HCT116 (cell line): ENCODE measurements at regions not wholly inside any gene's neighbourhood (a gene's known extent, or its start where the extent isn't known, plus 50 kb on each side); places are given as distances from the start of the nearest gene placed in this dataset.

Experiments used
- ATAC-seq: fragments of 200-7000 bp; cut with Tn5 transposase; 2 replicates; pipeline ENCODE4 v1.9.1; 2020; ENCODE audit warnings: mild to moderate bottlenecking, moderate library complexity
- BruUV-seq: library from RNA; stranded (reverse); fragments of 400-500 nt; replicated peaks from 2 replicates; lab custom pipeline; 2021; lab: Mats Ljungman, UMichigan
- CTCF ChIA-PET: fragments of 300-600 bp; sonication (Branson Sonifier 250); formaldehyde crosslinking; loops from one replicate; lab custom pipeline; 2021; ENCODE audit warnings: antibody characterized with exemption; lab: Charles Lee
- POLR2A ChIA-PET: fragments of 300-600, 350-600 bp; sonication (Branson Sonifier 250); formaldehyde crosslinking; loops from one replicate; lab custom pipeline; 2021; ENCODE audit warnings: antibody characterized with exemption; lab: Charles Lee
- RAD21 ChIA-PET, 2 experiments: fragments of 300-600 bp; sonication (Branson Sonifier 250); formaldehyde crosslinking; loops; one replicate each; lab custom pipeline; 2023; ENCODE audit warnings: low total read pairs in 2 of 2; ENCODE audit not compliant: uncharacterized antibody in 2 of 2, unreplicated experiment in 2 of 2, low non-redundant PET in 1 of 2; lab: Charles Lee
- DNase-seq: peaks from one replicate; pipeline ENCODE4 v3.0.0-alpha.2; 2010; ENCODE audit warnings: low read depth, low spot score
- H2AFZ ChIP-seq: fragments of 200-600 bp; shearing (Covaris generic), sonication (generic); 2 replicates; pipeline ENCODE4 v1.6.1; 2017; ENCODE audit warnings: low read depth, mixed run types, mixed read lengths, antibody characterized with exemption, low read length; ENCODE audit not compliant: poor library complexity, severe bottlenecking
- H3K27ac ChIP-seq: 2 replicates; pipeline ENCODE4 v1.5.1; 2012; ENCODE audit warnings: low read depth, low read length
- H3K27me3 ChIP-seq: fragments of 200-600 bp; sonication (generic); 2 replicates; pipeline ENCODE4 v1.6.1; 2016; ENCODE audit warnings: mixed run types, low read length, mixed read lengths; ENCODE audit not compliant: insufficient read depth
- H3K36me3 ChIP-seq, 2 experiments: fragments of 200-500 bp in 1 of 2; fragments of 200-600 bp in 1 of 2; sonication (Bioruptor generic) in 1 of 2; sonication (generic) in 1 of 2; 2 replicates each; pipeline versions ENCODE4 v1.5.1 to v1.6.1; 2014 to 2016; ENCODE audit warnings: low read length in 2 of 2, inconsistent platforms in 1 of 2, mixed read lengths in 1 of 2, mixed run types in 1 of 2; ENCODE audit not compliant: insufficient read depth in 2 of 2, control insufficient read depth in 1 of 2
- H3K4me1 ChIP-seq, 2 experiments: fragments of 200-600 bp in 1 of 2; sonication (generic) in 1 of 2; 2 replicates each; pipeline versions ENCODE4 v1.5.1 to v1.6.1; 2012 to 2017; ENCODE audit warnings: low read length in 2 of 2, inconsistent platforms in 1 of 2, mild to moderate bottlenecking in 1 of 2, mixed read lengths in 1 of 2, mixed run types in 1 of 2, moderate library complexity in 1 of 2; ENCODE audit not compliant: insufficient read depth in 2 of 2, control insufficient read depth in 1 of 2
- H3K4me2 ChIP-seq: fragments of 200-600 bp; sonication (generic); 2 replicates; pipeline ENCODE4 v1.6.1; 2017; ENCODE audit warnings: mixed run types, low read length, mixed read lengths
- H3K4me3 ChIP-seq, 2 experiments: fragments of 200-600 bp in 1 of 2; sonication (generic) in 1 of 2; replicated peaks in 1 of 2; 2 replicates each; pipeline ENCODE4 v1.5.1; 2011 to 2016; ENCODE audit warnings: low read length in 2 of 2, control low read depth in 1 of 2, low read depth in 1 of 2, mild to moderate bottlenecking in 1 of 2, mixed read lengths in 1 of 2, mixed run types in 1 of 2
- H3K79me2 ChIP-seq: fragments of 200-600 bp; sonication (generic); 2 replicates; pipeline ENCODE4 v1.6.1; 2017; ENCODE audit warnings: mild to moderate bottlenecking, mixed run types, low read length, moderate library complexity, mixed read lengths; ENCODE audit not compliant: insufficient read depth
- H3K9ac ChIP-seq: fragments of 200-600 bp; sonication (generic); 2 replicates; pipeline ENCODE4 v1.6.1; 2016; ENCODE audit warnings: low read length, mixed read lengths
- H3K9me2 ChIP-seq: fragments of 200-600 bp; sonication (generic), shearing (Covaris generic); 2 replicates; pipeline ENCODE4 v1.6.1; 2017; ENCODE audit warnings: mixed run types, mild to moderate bottlenecking, moderate library complexity; ENCODE audit not compliant: insufficient read depth
- H3K9me3 ChIP-seq, 2 experiments: fragments of 200-500 bp in 1 of 2; fragments of 200-600 bp in 1 of 2; sonication (Bioruptor generic) in 1 of 2; sonication (generic) in 1 of 2; 2 replicates each; pipeline ENCODE4 v1.6.1; 2014 to 2017; ENCODE audit warnings: low read length in 2 of 2, mixed read lengths in 2 of 2, inconsistent platforms in 1 of 2, low read depth in 1 of 2, mild to moderate bottlenecking in 1 of 2, mixed run types in 1 of 2, moderate library complexity in 1 of 2; ENCODE audit not compliant: control insufficient read depth in 1 of 2, insufficient read depth in 1 of 2
- H4K20me1 ChIP-seq: fragments of 200-600 bp; sonication (generic), shearing (Covaris generic); 2 replicates; pipeline ENCODE4 v1.6.1; 2017; ENCODE audit warnings: mixed run types, mild to moderate bottlenecking, moderate library complexity; ENCODE audit not compliant: insufficient read depth
- EZH2phosphoT487 ChIP-seq: fragments of 200-600 bp; IDR thresholded peaks from 2 replicates; pipeline ENCODE4 v1.6.1; 2018; ENCODE audit warnings: antibody characterized with exemption, borderline replicate concordance
- JUND ChIP-seq: IDR thresholded peaks from 2 replicates; pipeline ENCODE4 v1.6.1; 2012
- POLR2AphosphoS5 ChIP-seq: IDR thresholded peaks from 2 replicates; pipeline ENCODE4 v1.6.1; 2011; ENCODE audit warnings: mild to moderate bottlenecking, low read depth, low read length, moderate library complexity
- SP1 ChIP-seq: IDR thresholded peaks from 2 replicates; pipeline ENCODE4 v1.6.1; 2012; ENCODE audit warnings: low read depth
- YY1 ChIP-seq: IDR thresholded peaks from 2 replicates; pipeline ENCODE4 v1.6.1; 2011; ENCODE audit warnings: low read length, low read depth, moderate library complexity, mild to moderate bottlenecking; ENCODE audit not compliant: insufficient replicate concordance; ENCODE audit errors: extremely low read depth
- ZNF274 ChIP-seq: fragments of 200-500 bp; sonication (Bioruptor generic); IDR thresholded peaks from 2 replicates; pipeline ENCODE4 v1.6.1; 2014; ENCODE audit warnings: mild to moderate bottlenecking, low read depth, low read length, inconsistent platforms
- intact Hi-C: fragments of 100-400 bp; cut with micrococcal nuclease; formaldehyde crosslinking; loops from 2 replicates; pipeline ENCODE4 v1.10.0; 2022

- Histone ChIP-seq H3K36me3 (no peaks in the 10 kb centered on the region), H3K79me2 (no peaks in the 10 kb centered on the region), H4K20me1 (no peaks in the 10 kb centered on the region), H3K27ac (no peak overlapping the region), H3K9me2 (no peaks in the 10 kb centered on the region), H3K9me3 (peaks cover 3 to 24% of the 10 kb centered on the region in 2 experiments; a peak in 2 of 4 replicates), H3K9ac (no peak overlapping the region), H2AFZ (no peak overlapping the region), H3K4me3 (no peak overlapping the region), H3K4me1 (no peaks in the 10 kb centered on the region), H3K27me3 (no peaks in the 10 kb centered on the region), H3K4me2 (no peak overlapping the region)
- ChIA-PET POLR2A (no interaction called here), CTCF (no interaction called here), RAD21 (no interaction called here)
- ATAC-seq (no peak), DNase-seq (no peak)
- intact Hi-C loops = no loop called here
- BruUV-seq = no TSS peak
- TF ChIP-seq POLR2AphosphoS5 = no peak
- TF ChIP-seq ZNF274 = no peak
- no peak for TF ChIP-seq SP1
These were observed 526.2 kb downstream of the MRPL39 start for GRCh38 chr21:25081096-25081495.

DNA sequence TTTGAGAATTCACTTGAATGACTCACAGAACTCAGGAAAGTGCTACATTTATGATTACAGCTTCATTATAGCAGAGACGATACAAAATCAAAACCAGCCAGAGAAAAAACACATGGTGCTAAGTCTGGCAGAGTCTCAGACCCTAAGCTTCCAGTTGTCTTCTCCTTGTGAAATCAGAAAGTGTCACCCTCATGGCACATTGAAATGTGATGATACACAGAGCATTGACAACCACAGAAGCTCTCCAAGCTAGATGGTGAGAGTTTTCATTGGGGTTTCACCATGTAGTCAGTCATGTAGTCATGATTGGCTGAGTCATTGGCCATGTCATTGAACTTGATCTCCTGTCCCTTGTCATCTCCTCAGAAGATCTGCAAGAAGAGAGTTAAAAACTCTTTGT lies 526.6 kb downstream of the MRPL39 start:
- Histone ChIP-seq H3K4me3 (no peak overlapping the region), H3K9me2 (no peaks in the 10 kb centered on the region), H3K79me2 (no peaks in the 10 kb centered on the region), H3K27ac (no peak overlapping the region), H2AFZ (no peak overlapping the region), H3K9me3 (peaks cover 3 to 24% of the 10 kb centered on the region in 2 experiments; a peak in 2 of 4 replicates), H4K20me1 (no peaks in the 10 kb centered on the region), H3K36me3 (no peaks in the 10 kb centered on the region), H3K4me2 (no peak overlapping the region), H3K4me1 (no peaks in the 10 kb centered on the region), H3K9ac (no peak overlapping the region), H3K27me3 (no peaks in the 10 kb centered on the region)
- BruUV-seq = no TSS peak
- TF ChIP-seq JUND = no peak
- TF ChIP-seq EZH2phosphoT487 = no peak
- TF ChIP-seq YY1 = no peak
- ChIA-PET POLR2A (no interaction called here), RAD21 (no interaction called here), CTCF (no interaction called here)
- DNase-seq (no peak), ATAC-seq (no peak)
- intact Hi-C loops = no loop called here
